GM18907 (cell line): ENCODE measurements at regions not wholly inside any gene's neighbourhood (a gene's known extent, or its start where the extent isn't known, plus 50 kb on each side); places are given as distances from the start of the nearest gene placed in this dataset.
"Not testable (repeated sequence)": the region's sequence is repeated elsewhere in the genome, so short reads cannot be mapped to it uniquely, and the experiment has no call there.

Source experiments
- ATAC-seq: cut with Tn5 transposase; IDR thresholded peaks from one replicate; pipeline ENCODE4 v1.9.1; 2021; ENCODE audit warnings: mild to moderate bottlenecking, moderate library complexity; ENCODE audit not compliant: unreplicated experiment

- no peak for ATAC-seq
Measured at GRCh38 chr6:56808871-56809359, 146.0 kb upstream of the BEND6 start.

DNA sequence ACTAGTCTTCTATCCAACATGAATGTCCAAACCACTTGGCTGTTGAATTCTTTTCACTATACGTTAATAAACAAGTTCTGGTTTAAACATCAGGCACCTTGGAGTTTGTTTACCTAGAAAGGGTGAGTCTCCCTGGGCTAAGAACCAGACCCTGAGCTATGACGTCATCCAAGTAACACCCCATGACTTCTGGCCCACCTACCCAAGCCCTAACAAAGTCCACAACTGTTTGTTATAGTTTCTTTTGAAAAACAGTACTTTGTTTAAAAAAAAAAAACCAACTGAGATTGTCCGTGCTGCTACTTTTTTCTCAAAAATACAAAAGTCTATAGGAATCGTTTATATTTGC, 146.9 kb upstream of the BEND6 start:
- ATAC-seq: no peak

- no peak for ATAC-seq
Measured at GRCh38 chr6:56807326-56807988, 147.4 kb upstream of the BEND6 start.

GRCh38 chr6:56806368-56806767, 148.5 kb upstream of the BEND6 start:
- no peak for ATAC-seq

GRCh38 chr6:56804996-56805395, 149.9 kb upstream of the BEND6 start:
- no peak for ATAC-seq

DNA sequence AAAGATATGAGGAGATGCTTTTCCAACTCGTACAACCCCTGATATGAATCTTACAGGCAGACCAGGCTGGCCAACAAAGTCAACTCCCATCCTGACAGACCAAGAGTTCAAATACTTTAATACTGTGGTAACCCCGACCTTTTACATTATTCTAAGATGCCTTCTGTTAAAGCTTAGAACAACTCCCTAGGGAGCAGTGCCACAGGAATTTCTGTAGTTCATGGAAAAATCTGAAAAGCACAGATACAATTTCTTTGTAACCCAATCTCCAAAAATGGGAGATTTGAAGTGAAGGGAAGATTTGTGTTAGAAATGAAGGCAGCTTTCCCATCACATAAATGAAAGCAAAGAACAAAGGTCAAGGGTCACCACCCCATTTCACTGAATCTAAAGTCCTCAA, 151.3 kb upstream of the BEND6 start:
- no peak for ATAC-seq

DNA sequence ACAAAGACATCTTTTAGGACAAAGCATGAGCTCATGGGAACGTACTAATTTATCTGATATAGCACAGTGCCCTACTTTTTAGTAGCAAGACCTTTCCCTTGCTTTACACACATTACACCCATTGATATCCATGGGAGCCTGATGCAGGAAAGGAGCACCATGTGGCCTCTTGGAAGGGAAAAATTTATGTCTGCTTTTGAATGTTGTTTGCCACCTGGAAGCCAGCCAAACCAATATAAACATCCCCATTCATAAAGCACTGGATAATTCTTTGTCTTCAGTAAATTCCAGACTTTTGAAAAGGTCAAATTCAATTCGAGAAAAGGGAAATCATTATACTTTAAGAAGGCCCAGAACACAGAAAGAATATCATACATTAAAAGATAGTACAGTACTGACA, 152.3 kb upstream of the BEND6 start:
- ATAC-seq: no peak

GRCh38 chr6:56799989-56800388, 154.9 kb upstream of the BEND6 start:
- ATAC-seq: no peak

- no peak for ATAC-seq
Measured at GRCh38 chr6:56798163-56798562, 155.5 kb upstream of the DST start.

- no peak for ATAC-seq
Measured at GRCh38 chr6:56796196-56796532, 153.5 kb upstream of the DST start.

GRCh38 chr6:56795466-56796195, 152.9 kb upstream of the DST start:
- ATAC-seq: no peak

DNA sequence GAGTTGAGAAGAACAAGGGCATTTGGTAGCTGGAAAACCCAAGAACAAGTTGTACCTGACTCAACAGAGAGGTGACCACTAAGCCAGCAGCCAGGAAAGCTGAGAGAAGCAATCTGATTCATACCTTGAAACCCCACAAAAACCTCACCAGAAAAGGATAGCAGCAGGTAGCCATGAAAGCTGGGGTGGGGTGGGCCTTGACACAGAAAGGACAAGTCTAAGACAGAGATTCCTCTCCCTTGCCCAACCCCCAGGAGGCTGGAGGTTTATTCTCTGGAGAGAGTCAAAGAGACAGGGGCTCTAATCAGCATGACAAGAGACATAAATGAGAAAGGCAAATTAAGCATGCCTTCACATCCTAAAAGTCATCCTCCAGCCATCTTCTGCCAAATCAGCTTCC, 151.7 kb upstream of the DST start:
- ATAC-seq: peak; percentile 41

DNA sequence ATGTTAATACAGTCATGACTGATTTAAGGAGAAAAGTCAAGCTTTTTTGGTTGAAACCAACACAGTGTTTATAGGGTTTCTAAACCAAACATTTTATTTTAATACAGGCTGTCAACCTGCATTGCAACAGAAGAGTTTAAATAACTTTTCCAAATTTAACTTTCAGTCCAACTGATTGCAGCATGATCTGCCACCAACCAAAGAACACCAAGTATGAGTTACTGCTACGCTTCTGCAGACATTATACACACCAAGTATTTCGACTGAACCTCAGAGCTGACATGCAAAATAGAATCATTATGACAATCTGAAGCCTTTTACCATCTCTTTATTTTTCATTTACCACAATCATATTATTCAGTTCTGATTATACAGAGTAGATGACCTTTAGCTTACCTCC, 151.2 kb upstream of the DST start:
- ATAC-seq: no peak

GRCh38 chr6:56790414-56790813, 147.7 kb upstream of the DST start:
- no peak for ATAC-seq

DNA sequence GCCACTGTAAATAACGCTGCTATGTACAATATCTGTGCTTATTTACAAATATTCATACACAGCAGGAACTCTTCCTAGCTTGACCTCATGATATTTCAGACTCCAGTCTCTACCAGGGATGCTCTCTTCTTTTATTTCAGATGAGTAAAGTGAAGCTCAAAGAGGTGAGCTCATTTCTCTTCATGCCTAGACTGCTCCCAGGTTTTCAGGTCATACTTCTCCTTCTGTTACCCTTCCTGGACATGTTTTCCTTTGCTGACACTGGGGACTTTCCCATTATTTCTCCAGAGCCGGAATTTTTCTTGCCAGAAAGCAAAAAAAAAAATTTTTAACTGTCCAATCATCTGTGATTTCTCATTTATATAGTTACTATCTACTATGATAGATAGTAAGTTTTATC, 147.2 kb upstream of the DST start:
- no peak for ATAC-seq

DNA sequence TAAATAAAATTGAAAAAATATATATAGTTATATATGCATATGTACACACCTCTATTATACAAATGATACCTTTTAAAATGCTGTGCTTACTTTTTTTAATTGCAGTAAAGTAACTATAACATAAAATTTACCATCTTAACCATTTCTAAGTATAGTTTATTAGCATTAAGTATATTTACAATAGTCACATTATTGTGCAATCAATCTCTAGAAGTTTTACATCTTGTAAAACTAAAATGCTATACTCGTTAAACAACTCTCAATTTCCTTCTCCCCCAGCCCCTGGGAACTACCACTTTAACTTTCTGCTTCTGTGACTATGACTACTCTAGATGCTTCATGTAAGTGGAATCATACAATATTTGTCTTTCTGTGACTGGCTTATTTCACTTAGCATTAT, 146.7 kb upstream of the DST start:
- ATAC-seq: no peak

DNA sequence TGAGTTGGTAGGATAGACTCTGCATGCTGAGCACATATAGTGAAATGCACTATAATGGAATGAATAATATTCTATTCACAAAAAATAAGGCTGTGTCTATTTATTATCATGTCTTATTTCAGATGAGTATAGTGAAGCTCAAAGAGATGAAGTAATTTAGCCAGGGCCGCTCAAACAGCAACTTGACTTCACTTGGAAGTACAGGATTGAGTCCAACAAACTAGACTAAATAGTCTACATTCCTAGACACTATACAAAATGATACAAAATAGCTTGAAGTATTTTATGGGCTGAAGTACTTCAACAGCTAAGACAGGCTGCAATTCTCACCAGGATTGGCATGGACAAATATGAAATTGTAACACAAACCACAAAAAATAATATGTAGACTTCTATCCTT, 144.5 kb upstream of the DST start:
- no peak for ATAC-seq

- no peak for ATAC-seq
Measured at GRCh38 chr6:56786256-56786655, 143.6 kb upstream of the DST start.

DNA sequence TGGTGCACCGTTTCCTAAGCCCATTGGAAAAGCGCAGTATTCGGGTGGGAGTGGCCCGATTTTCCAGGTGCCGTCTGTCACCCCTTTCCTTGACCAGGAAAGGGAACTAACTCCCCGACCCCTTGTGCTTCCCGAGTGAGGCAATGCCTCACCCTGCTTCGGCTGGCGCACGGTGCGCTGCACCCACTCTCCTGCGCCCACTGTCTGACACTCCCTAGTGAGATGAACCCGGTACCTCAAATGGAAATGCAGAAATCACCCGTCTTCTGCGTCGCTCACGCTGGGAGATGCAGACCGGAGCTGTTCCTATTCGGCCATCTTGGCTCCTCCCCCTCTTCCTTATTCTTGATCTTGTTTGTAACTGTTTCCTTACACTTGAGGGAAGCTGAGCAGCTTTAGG, 142.8 kb upstream of the DST start:
- ATAC-seq: not testable (repeated sequence)

GRCh38 chr6:56780109-56780508, 137.4 kb upstream of the DST start:
- ATAC-seq: not testable (repeated sequence)

GRCh38 chr6:56778503-56778902, 135.8 kb upstream of the DST start:
- ATAC-seq: not testable (repeated sequence)

GRCh38 chr6:56775498-56776166, 132.9 kb upstream of the DST start:
- no peak for ATAC-seq
